IMR-90 (cell line): ENCODE measurements at regions not wholly inside any gene's neighbourhood (a gene's known extent, or its start where the extent isn't known, plus 50 kb on each side); places are given as distances from the start of the nearest gene placed in this dataset.

Source experiments
- ATAC-seq: fragments of 200-7000 bp; cut with Tn5 transposase; 2 replicates; pipeline ENCODE4 v1.9.1; 2020; ENCODE audit warnings: low read depth, mild to moderate bottlenecking, moderate library complexity
- BruUV-seq: library from RNA; stranded (reverse); fragments of 400-500 nt; replicated peaks from 2 replicates; lab custom pipeline; 2021; lab: Mats Ljungman, UMichigan
- CTCF ChIA-PET: fragments of 300-600 bp; formaldehyde crosslinking; extraction: SDS; loops from one replicate; lab custom pipeline; 2021; ENCODE audit warnings: antibody characterized with exemption; lab: Yijun Ruan, JAX
- POLR2A ChIA-PET: fragments of 300-600 bp; sonication (Branson Sonifier 250); formaldehyde crosslinking; loops from one replicate; lab custom pipeline; 2022; ENCODE audit warnings: antibody characterized with exemption; ENCODE audit not compliant: unreplicated experiment; lab: Charles Lee
- DNase-seq: peaks from one replicate; pipeline ENCODE4 v3.0.0; 2013
- H2AFZ ChIP-seq: replicated peaks from 2 replicates; pipeline ENCODE3; 2013; ENCODE audit warnings: low read length, mild to moderate bottlenecking; ENCODE audit not compliant: poor library complexity
- H2AK5ac ChIP-seq: 2 replicates; pipeline ENCODE4 v1.6.1; 2013; ENCODE audit warnings: low read depth, low read length, inconsistent platforms
- H2AK9ac ChIP-seq: replicated peaks from 2 replicates; pipeline ENCODE3; 2013; ENCODE audit warnings: mild to moderate bottlenecking, low read depth, low read length, moderate library complexity; ENCODE audit not compliant: poor library complexity
- H2BK120ac ChIP-seq: 2 replicates; pipeline ENCODE4 v1.6.1; 2013; ENCODE audit warnings: low read depth, low read length, inconsistent platforms
- H2BK15ac ChIP-seq: 3 replicates; pipeline ENCODE4 v1.6.1; 2013; ENCODE audit warnings: low read depth, low read length, inconsistent platforms
- H2BK20ac ChIP-seq: 2 replicates; pipeline ENCODE4 v1.6.1; 2013; ENCODE audit warnings: low read depth, mild to moderate bottlenecking, inconsistent platforms, low read length, moderate library complexity
- H2BK5ac ChIP-seq: 2 replicates; pipeline ENCODE4 v1.6.1; 2013; ENCODE audit warnings: mild to moderate bottlenecking, low read depth, low read length, inconsistent platforms; ENCODE audit not compliant: poor library complexity, severe bottlenecking
- H3K14ac ChIP-seq: replicated peaks from 2 replicates; pipeline ENCODE4 v1.6.1; 2013; ENCODE audit warnings: low read depth, low read length, inconsistent platforms
- H3K18ac ChIP-seq: 2 replicates; pipeline ENCODE4 v1.6.1; 2013; ENCODE audit warnings: low read depth, low read length, control low read depth
- H3K23ac ChIP-seq: 2 replicates; pipeline ENCODE4 v1.6.1; 2013; ENCODE audit warnings: low read depth, low read length, inconsistent platforms
- H3K27ac ChIP-seq: 2 replicates; pipeline ENCODE4 v1.5.1; 2013; ENCODE audit warnings: mild to moderate bottlenecking, control low read depth, low read length; ENCODE audit not compliant: insufficient read depth
- H3K27me3 ChIP-seq: 2 replicates; pipeline ENCODE4 v1.6.1; 2013; ENCODE audit warnings: low read length; ENCODE audit not compliant: control insufficient read depth, insufficient read depth
- H3K36me3 ChIP-seq: 2 replicates; pipeline ENCODE4 v1.6.1; 2013; ENCODE audit warnings: low read length, mixed read lengths; ENCODE audit not compliant: control insufficient read depth, insufficient read depth
- H3K4ac ChIP-seq: 2 replicates; pipeline ENCODE4 v1.6.1; 2013; ENCODE audit warnings: low read depth, low read length, inconsistent platforms
- H3K4me1 ChIP-seq: 2 replicates; pipeline ENCODE4 v1.6.1; 2013; ENCODE audit warnings: low read length, mixed read lengths; ENCODE audit not compliant: control insufficient read depth, insufficient read depth
- H3K4me2 ChIP-seq: 2 replicates; pipeline ENCODE4 v1.6.1; 2013; ENCODE audit warnings: low read depth, mild to moderate bottlenecking, control low read depth, low read length, moderate library complexity
- H3K4me3 ChIP-seq: 2 replicates; pipeline ENCODE4 v1.5.1; 2013; ENCODE audit warnings: low read depth, mild to moderate bottlenecking, control low read depth, low read length, moderate library complexity; ENCODE audit not compliant: insufficient read depth
- H3K56ac ChIP-seq: 2 replicates; pipeline ENCODE4 v1.6.1; 2013; ENCODE audit warnings: low read length, inconsistent platforms; ENCODE audit not compliant: insufficient read depth; ENCODE audit errors: extremely low read depth
- H3K79me1 ChIP-seq, 2 experiments: 2 replicates each; pipeline ENCODE4 v1.6.1; 2013; ENCODE audit warnings: low read length in 2 of 2, inconsistent platforms in 1 of 2, low read depth in 1 of 2
- H3K9ac ChIP-seq: 2 replicates; pipeline ENCODE4 v1.6.1; 2013; ENCODE audit warnings: low read depth, low read length, control low read depth
- H3K9me1 ChIP-seq: 2 replicates; pipeline ENCODE4 v1.6.1; 2013; ENCODE audit warnings: low read length, inconsistent platforms; ENCODE audit not compliant: insufficient read depth
- H3K9me3 ChIP-seq: 2 replicates; pipeline ENCODE4 v1.6.1; 2013; ENCODE audit warnings: low read length; ENCODE audit not compliant: control insufficient read depth, insufficient read depth
- H4K20me1 ChIP-seq: 2 replicates; pipeline ENCODE4 v1.6.1; 2013; ENCODE audit warnings: low read length, inconsistent platforms; ENCODE audit not compliant: insufficient read depth
- H4K5ac ChIP-seq: 2 replicates; pipeline ENCODE4 v1.6.1; 2013; ENCODE audit warnings: mild to moderate bottlenecking, low read depth, low read length, control low read depth
- H4K8ac ChIP-seq, 2 experiments: 2 replicates each; pipeline ENCODE4 v1.6.1; 2013; ENCODE audit warnings: low read depth in 2 of 2, low read length in 2 of 2, control low read depth in 1 of 2, inconsistent platforms in 1 of 2
- H4K91ac ChIP-seq: 2 replicates; pipeline ENCODE4 v1.6.1; 2013; ENCODE audit warnings: low read depth, low read length, inconsistent platforms; ENCODE audit not compliant: insufficient read depth
- BHLHE40 ChIP-seq: fragments of 150-350 bp; IDR thresholded peaks from 2 replicates; pipeline ENCODE4 v1.6.1; 2016; ENCODE audit warnings: mild to moderate bottlenecking, low read depth, low read length
- CEBPB ChIP-seq: IDR thresholded peaks from 2 replicates; pipeline ENCODE4 v1.6.1; 2012; ENCODE audit warnings: low read depth, low read length, improper control_type of control experiment
- CHD1 ChIP-seq: IDR thresholded peaks from 2 replicates; pipeline ENCODE4 v1.6.1; 2012; ENCODE audit warnings: low read depth, low read length, improper control_type of control experiment
- FOS ChIP-seq: fragments of 150-350 bp; IDR thresholded peaks from 2 replicates; pipeline ENCODE4 v1.6.1; 2016; ENCODE audit warnings: low read depth, low read length
- MAFK ChIP-seq: IDR thresholded peaks from 2 replicates; pipeline ENCODE4 v1.6.1; 2012; ENCODE audit warnings: low read depth, low read length, improper control_type of control experiment
- MAZ ChIP-seq: IDR thresholded peaks from 2 replicates; pipeline ENCODE4 v1.6.1; 2012; ENCODE audit warnings: low read depth, mild to moderate bottlenecking, low read length, improper control_type of control experiment, moderate library complexity, borderline replicate concordance
- MXI1 ChIP-seq: IDR thresholded peaks from 2 replicates; pipeline ENCODE4 v1.6.1; 2012; ENCODE audit warnings: low read depth, mild to moderate bottlenecking, low read length, moderate library complexity, borderline replicate concordance
- NFE2L2 ChIP-seq: fragments of 150-350 bp; IDR thresholded peaks from 2 replicates; pipeline ENCODE4 v1.6.1; 2016; ENCODE audit warnings: low read depth, mild to moderate bottlenecking, low read length
- POLR2A ChIP-seq: IDR thresholded peaks from 2 replicates; pipeline ENCODE4 v1.6.1; 2012; ENCODE audit warnings: mild to moderate bottlenecking, low read depth, low read length
- RAD21 ChIP-seq: IDR thresholded peaks from 2 replicates; pipeline ENCODE4 v1.6.1; 2012; ENCODE audit warnings: low read length, improper control_type of control experiment
- RFX5 ChIP-seq: IDR thresholded peaks from 2 replicates; pipeline ENCODE4 v1.8.0; 2012; ENCODE audit warnings: low read depth, mild to moderate bottlenecking, low read length, moderate library complexity
- SMC3 ChIP-seq: fragments of 150-350 bp; IDR thresholded peaks from 2 replicates; pipeline ENCODE4 v1.6.1; 2016; ENCODE audit warnings: low read depth, mild to moderate bottlenecking, antibody characterized with exemption, low read length, moderate library complexity
- WGBS, 2 experiments: methylation state at CpG; one replicate each; pipeline versions ENCODE4 v1.1.5 to v1.1.7; 2013; ENCODE audit warnings: missing lambda C conversion rate in 2 of 2; ENCODE audit not compliant: insufficient read length in 1 of 2; ENCODE audit errors: extremely low coverage in 2 of 2; 5-methylcytosine and 5-hydroxymethylcytosine counted together
- dilution Hi-C: fragments of 300-500 bp; cut with HindIII; formaldehyde crosslinking; loops from one replicate; pipeline ENCODE4 v1.14.3; 2018; ENCODE audit warnings: low sequenced_read_pairs; ENCODE audit not compliant: unreplicated experiment
- in situ Hi-C: fragments of 300-500 bp; cut with MboI; formaldehyde crosslinking; loops from 3 replicates; pipeline ENCODE4 v1.14.3; 2019; ENCODE audit warnings: low sequenced_read_pairs, inconsistent platforms, mixed read lengths
- intact Hi-C: fragments of 100-400 bp; cut with micrococcal nuclease; formaldehyde crosslinking; loops from 2 replicates; pipeline ENCODE4 v1.10.0; 2022
- TF ChIP-seq, protein P1 (sequence below): fragments of 150-350 bp; IDR thresholded peaks from 2 replicates; pipeline ENCODE4 v1.6.1; 2016; ENCODE audit warnings: low read depth, mild to moderate bottlenecking, low read length, moderate library complexity, borderline replicate concordance
- TF ChIP-seq, protein P2 (sequence below): fragments of 150-350 bp; IDR thresholded peaks from 2 replicates; pipeline ENCODE4 v1.6.1; 2017; ENCODE audit warnings: mild to moderate bottlenecking, antibody characterized with exemption, low read length, low read depth
- TF ChIP-seq, protein P3 (sequence below): conservative IDR thresholded peaks from 2 replicates; pipeline ENCODE4 v1.5.1; 2012; ENCODE audit warnings: mild to moderate bottlenecking, low read depth, low read length, improper control_type of control experiment

DNA sequence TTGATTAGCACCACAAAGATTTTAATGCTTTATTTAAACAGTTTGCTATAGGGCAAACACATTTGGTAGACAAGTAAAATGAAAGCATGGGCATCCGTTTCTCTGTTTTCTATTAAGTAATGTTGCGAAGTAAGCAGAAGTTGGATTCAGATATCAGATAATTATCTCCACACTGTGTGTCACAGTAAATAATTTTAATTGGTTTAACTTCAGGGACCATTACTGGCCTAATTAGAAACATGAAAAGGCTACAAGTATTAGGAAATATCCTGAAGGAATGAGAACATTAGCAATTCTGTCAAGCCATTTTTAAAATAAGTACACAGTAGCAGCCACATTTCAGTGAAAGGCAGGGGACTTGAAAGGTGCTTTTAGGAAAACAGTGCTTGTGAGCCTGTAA lies 975.4 kb downstream of the NR2F1-AS1 start:
- Histone ChIP-seq H3K9me3 (no peaks in the 10 kb centered on the region), H3K23ac (no peak overlapping the region), H2BK5ac (no peak overlapping the region), H3K27me3 (no peaks in the 10 kb centered on the region), H3K4me1 (no peaks in the 10 kb centered on the region), H2AK5ac (no peak overlapping the region), H4K91ac (no peak overlapping the region), H3K18ac (no peak overlapping the region), H2BK15ac (no peak overlapping the region), H3K4me3 (no peak overlapping the region), H3K4me2 (no peak overlapping the region), H2BK120ac (no peak overlapping the region), H2BK20ac (no peak overlapping the region), H3K36me3 (no peaks in the 10 kb centered on the region), H2AK9ac (no peak overlapping the region), H3K27ac (no peak overlapping the region), H3K79me1 (no peaks in the 10 kb centered on the region), H3K9me1 (no peaks in the 10 kb centered on the region), H4K8ac (no peak overlapping the region), H4K20me1 (no peaks in the 10 kb centered on the region), H4K5ac (no peak overlapping the region), H3K14ac (no peak overlapping the region), H3K9ac (no peak overlapping the region), H3K4ac (no peak overlapping the region), H2AFZ (no peak overlapping the region), H3K56ac (no peak overlapping the region)
- TF ChIP-seq CHD1 = no peak
- TF ChIP-seq, protein P1, sequence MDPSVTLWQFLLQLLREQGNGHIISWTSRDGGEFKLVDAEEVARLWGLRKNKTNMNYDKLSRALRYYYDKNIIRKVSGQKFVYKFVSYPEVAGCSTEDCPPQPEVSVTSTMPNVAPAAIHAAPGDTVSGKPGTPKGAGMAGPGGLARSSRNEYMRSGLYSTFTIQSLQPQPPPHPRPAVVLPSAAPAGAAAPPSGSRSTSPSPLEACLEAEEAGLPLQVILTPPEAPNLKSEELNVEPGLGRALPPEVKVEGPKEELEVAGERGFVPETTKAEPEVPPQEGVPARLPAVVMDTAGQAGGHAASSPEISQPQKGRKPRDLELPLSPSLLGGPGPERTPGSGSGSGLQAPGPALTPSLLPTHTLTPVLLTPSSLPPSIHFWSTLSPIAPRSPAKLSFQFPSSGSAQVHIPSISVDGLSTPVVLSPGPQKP = no peak
- no peak for TF ChIP-seq POLR2A
- no peak for TF ChIP-seq CEBPB
- TF ChIP-seq RAD21 = no peak
- TF ChIP-seq MXI1 = no peak
- no peak for TF ChIP-seq RFX5
- TF ChIP-seq MAZ = no peak
- TF ChIP-seq MAFK = no peak
- TF ChIP-seq, protein P2, sequence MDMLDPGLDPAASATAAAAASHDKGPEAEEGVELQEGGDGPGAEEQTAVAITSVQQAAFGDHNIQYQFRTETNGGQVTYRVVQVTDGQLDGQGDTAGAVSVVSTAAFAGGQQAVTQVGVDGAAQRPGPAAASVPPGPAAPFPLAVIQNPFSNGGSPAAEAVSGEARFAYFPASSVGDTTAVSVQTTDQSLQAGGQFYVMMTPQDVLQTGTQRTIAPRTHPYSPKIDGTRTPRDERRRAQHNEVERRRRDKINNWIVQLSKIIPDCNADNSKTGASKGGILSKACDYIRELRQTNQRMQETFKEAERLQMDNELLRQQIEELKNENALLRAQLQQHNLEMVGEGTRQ = no peak
- TF ChIP-seq FOS = no peak
- TF ChIP-seq, protein P3, sequence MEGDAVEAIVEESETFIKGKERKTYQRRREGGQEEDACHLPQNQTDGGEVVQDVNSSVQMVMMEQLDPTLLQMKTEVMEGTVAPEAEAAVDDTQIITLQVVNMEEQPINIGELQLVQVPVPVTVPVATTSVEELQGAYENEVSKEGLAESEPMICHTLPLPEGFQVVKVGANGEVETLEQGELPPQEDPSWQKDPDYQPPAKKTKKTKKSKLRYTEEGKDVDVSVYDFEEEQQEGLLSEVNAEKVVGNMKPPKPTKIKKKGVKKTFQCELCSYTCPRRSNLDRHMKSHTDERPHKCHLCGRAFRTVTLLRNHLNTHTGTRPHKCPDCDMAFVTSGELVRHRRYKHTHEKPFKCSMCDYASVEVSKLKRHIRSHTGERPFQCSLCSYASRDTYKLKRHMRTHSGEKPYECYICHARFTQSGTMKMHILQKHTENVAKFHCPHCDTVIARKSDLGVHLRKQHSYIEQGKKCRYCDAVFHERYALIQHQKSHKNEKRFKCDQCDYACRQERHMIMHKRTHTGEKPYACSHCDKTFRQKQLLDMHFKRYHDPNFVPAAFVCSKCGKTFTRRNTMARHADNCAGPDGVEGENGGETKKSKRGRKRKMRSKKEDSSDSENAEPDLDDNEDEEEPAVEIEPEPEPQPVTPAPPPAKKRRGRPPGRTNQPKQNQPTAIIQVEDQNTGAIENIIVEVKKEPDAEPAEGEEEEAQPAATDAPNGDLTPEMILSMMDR = no peak
- TF ChIP-seq BHLHE40 = no peak
- no peak for TF ChIP-seq SMC3
- no peak for TF ChIP-seq NFE2L2
- ATAC-seq = no peak
- intact Hi-C loops = no loop called here
- no CpG with 5 or more reads among the region's 2 CpGs for WGBS, 2 experiments
- POLR2A ChIA-PET = no interaction called here
- dilution Hi-C loops = no loop called here
- CTCF ChIA-PET = no interaction called here
- no peak for DNase-seq
- no TSS peak for BruUV-seq
- in situ Hi-C loops = no loop called here
